A673 (cell line): ENCODE measurements at regions not wholly inside any gene's neighbourhood (a gene's known extent, or its start where the extent isn't known, plus 50 kb on each side); places are given as distances from the start of the nearest gene placed in this dataset.

Experiments used
- CTCF ChIP-seq: fragments of 300-800, 200-600 bp; sonication (generic); conservative IDR thresholded peaks from 2 replicates; pipeline ENCODE4 v1.5.1; 2017; ENCODE audit warnings: low read depth, mild to moderate bottlenecking, antibody characterized with exemption, low read length, moderate library complexity, mixed read lengths
- EZH2 ChIP-seq: fragments of 200-600 bp; sonication (generic); IDR thresholded peaks from 2 replicates; pipeline ENCODE4 v1.6.1; 2017; ENCODE audit warnings: borderline replicate concordance, low read depth, mild to moderate bottlenecking, mixed read lengths, antibody characterized with exemption, low read length; ENCODE audit not compliant: poor library complexity, severe bottlenecking

DNA sequence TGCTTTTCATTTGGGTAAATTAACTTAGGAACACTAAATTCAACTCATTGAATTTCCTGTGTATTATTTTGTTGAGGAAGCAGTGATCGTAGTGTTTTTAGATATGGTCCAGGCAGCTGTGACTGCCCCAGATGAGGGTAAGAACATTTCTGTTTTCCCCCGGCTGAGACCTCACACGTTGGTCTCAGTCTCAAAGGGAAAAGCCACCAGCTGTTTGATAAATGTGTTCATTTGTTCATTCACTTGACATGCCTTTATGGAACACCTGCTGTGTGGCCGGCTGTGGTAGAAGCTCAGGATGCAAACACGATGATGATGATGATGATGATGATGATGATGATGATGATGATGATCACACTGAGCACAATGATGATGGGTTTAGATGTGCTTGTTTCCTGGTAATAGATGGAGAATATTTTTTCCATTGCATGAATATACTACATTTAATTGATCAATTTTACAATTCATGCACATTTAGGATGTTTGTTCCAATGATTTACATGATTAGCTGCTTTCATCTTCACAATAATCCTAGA, 125.6 kb upstream of the ZNF32 start:
- TF ChIP-seq CTCF (no peak), EZH2 (no peak)
